NCI-H1105 treated with DMSO at 0.1 percent for 48 hours (cell line): ENCODE measurements at regions not wholly inside any gene's neighbourhood (a gene's known extent, or its start where the extent isn't known, plus 50 kb on each side); places are given as distances from the start of the nearest gene placed in this dataset.
A peak's percentile ranks its signal among the peaks of the same experiment; 100 is the strongest.

Experiments
- DNase-seq: peaks from one replicate; lab custom pipeline; 2025; lab: John Stamatoyannopoulos, UW

DNA sequence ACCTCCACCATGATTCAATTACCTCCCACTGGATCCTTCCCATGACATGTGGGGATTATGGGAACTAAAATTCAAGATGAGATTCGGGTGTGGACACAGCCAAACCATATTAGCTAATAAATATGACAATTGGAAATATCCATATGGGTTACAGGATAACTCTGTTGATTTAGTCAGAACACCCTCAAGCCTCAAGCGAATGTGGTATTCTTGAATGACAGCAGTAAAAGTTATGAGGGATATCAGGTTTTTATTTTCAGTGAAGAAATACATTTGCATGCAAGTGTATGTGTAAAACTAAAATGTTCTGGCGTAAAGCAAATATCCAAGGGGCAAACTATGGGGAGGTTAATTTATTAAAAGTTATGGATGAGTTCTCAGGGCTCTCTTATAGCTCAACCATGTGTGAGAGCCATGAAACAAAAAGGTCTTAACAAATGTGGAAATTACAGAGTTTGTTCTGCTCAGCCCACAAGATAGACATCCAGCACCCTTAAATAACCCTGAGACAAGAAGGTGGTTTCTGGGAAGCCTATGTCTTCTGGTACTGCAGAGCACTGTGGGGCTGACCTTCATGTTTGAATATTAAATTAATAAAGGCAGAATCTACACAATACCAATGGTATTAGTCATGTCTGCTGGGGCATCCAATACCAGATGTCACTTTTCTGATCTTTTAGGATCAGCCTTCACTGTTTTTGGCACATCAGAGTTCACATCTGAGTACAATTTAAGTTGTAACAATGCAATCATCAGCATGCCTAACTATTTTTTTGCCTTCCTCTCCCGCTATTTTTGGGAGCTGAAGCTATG is 370.5 kb upstream of the RSPO3 start:
- no peak for DNase-seq

DNA sequence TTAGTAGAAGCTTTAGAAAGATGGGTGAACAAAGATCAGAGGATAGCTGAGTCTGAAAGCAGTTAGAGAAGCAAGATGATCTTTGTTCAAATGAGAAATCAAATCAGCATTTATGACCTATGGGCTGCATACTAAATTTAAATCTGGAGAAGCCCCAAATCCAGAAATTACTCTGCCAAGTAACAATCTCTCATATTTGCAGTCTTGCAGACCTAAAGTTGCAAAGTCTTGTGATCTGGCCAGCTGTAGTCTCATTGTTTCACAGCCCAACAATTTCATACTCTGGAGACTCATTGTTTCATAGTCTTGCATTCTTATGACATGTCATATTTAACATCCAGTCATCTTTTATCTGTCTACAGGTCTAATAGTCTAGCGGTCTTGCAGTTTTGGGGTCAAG is 364.9 kb upstream of the RSPO3 start:
- DNase-seq: no peak

DNA sequence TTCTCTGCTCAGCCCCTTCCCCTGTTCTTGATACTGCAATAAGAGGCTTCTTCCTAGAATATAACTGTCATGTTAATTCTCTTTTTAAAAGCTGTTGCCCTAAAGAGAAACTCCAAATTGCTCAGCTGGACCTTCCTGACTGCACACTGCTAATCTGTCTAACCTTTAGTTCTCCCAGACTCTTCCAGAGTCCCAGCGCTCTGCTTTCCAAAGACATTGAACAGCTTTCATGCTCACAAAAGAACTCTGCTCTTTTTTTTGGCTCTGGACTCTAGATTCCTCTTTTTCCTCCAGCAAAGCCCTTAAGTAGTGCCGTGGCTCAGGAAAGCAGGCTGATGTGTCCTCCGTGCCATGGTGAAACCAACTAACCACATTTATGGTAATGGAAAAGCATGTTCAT is 356.6 kb upstream of the RSPO3 start:
- no peak for DNase-seq

DNA sequence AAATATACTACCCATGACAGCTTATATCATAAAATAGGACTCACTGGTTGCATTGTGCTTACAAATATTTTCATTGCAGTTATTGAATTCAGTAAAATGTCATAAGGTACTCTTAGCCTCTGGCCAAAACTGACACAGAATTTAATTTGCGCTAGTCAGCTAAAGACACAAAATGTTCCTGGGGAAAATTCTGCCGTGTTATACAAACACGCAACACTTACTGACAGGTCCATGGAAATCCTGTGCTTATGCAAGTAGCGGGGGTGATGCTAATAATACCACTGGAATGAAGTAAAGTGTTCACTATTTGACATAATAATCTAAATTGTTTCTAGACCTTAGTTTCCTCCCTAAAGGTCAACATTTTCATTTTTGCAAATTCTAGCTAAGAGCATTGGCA is 354.4 kb upstream of the RSPO3 start:
- DNase-seq: no peak

DNA sequence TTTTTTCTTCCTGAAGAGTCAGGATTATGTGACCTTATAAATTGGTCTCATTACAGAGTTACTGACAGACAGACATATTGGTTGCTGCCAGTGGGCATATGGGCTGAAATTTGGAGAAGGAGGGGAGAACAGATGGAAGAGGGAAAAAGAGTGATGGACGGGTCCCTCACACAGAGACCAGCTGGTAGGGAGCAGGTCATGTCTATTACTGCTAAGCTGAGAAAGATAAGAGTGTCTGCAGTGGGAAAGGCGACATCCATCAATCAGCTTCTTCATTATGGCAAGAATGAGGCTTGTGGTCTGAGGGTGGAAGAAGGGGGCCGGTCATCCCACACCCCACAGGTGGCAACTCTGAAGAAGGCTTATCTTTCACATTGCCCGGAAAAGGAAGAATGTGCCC is 353.8 kb upstream of the RSPO3 start:
- DNase-seq: no peak

DNA sequence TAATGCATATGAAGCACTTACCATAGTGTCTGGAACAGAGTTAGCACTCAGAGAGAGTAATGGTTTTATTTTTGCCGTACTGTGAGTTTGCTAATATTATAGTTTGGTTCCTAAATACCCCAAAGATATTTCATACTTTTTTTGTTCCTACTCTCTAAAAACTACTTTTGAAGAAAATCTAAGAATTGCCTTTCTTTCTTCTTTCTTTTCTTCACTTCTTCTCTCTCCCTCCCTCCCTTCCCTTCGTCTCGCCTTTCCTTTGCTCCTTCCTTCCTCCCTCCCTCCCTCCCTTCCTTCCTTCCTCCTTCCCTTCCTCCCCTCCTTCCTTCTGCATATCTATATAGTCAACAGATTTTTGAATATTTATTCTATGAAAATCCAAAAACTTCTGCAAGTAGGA is 351.7 kb upstream of the RSPO3 start:
- no peak for DNase-seq

DNA sequence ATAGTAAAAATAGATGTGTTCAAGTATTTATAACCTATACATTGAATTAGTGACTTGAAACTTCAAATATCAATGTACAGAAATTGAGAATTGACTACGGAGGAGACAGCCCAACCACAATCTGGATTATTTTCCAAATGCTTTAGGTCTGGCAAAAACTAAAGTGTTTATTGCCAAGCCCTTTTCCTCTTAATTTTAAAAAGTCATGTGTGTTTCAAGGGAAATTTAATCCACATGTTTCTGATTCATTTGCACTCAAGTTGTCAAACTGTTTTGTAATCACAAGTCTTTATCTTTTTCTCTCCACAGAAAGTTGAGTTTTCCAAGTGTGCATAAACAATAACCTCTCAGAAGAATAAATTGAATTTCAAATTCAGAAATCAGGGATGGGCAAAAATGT is 350.8 kb upstream of the RSPO3 start:
- DNase-seq: no peak

DNA sequence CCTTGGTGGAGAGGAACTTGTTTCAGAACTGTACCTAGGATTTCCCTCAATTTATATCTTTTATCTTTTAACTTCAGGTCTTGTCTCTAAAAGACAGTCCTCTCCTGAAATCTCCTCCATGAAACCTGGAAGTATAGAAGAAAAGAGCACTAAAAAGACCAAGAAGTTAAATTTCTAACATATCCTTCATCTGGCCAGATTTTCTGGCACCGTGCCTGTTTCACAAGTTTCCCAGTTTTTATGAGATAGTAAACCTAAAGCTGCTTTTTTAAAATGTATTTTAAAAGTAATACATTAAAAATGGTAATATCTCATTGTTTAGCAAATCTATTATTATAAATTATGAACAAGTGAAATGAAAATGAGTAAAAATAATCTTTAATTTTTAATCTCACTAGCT is 348.3 kb upstream of the RSPO3 start:
- DNase-seq: no peak

DNA sequence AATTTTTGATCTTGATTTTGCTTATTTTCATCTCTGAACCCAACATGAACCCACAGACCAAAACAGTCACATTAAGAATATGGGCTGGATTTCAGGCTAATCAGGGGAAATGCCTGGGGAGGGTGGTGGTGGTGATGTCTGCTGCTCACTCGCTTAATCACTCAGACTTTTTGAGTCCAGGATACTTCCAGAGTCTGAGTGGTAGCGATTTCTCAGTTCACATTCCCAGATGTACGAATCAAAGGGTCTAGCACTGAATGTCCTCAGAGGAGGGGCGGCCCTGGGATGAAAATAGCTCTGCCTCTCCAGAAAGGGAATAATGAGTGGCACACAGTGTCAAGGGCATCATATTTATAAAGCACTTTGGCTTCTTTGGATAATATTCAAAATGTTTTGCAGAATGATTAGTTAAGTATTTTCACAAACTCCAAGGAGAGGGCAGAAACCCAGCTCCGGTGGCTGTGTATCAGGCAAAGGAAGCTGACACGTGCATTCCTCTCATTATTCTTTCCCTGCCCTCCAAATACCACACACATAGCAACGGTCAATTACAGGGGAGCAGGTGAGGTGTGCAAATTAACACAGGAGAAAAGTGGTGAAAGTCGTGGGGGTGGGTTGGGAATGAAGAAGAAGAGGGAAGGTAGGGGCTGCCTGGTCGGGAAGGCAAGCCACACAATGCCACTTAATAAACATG is 345.2 kb upstream of the RSPO3 start:
- no peak for DNase-seq

DNA sequence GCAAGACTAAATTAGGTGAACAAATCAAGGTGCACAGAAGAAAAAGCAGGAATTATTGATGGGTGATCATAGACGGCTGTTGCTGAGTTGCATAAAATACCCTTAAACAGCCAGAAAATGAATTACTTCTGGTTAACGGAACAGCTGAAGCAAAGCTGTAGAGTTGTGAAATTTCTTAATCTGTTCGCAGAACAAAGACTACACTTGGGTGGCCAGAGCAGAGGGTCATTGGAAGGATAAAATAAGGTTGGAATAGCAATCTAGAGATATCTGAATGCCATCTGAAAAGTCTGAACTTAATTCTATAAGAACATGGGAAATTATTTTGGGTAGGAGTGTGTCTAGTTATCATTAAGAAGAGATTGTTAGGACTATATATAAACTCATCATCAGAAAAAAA is 339.1 kb upstream of the RSPO3 start:
- no peak for DNase-seq

DNA sequence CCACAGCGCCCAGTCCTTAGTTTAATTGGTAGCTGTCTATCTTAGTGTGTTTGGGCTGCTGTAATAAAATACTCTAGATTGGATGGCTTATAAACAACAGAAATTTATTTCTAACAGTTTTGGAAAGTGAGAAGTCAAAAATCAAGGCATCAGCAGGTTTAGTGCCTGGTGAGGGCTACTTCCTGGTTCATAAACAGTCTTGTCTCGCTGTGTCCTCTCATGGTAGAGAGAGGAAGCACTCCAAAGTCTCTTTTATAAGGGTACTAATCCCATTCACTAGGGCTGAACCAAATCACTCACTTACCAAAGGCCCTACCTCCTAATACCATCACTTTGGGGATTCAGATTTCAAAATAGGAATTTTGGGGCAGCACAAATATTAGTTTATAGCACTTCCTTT is 336.9 kb upstream of the RSPO3 start:
- DNase-seq: no peak

DNA sequence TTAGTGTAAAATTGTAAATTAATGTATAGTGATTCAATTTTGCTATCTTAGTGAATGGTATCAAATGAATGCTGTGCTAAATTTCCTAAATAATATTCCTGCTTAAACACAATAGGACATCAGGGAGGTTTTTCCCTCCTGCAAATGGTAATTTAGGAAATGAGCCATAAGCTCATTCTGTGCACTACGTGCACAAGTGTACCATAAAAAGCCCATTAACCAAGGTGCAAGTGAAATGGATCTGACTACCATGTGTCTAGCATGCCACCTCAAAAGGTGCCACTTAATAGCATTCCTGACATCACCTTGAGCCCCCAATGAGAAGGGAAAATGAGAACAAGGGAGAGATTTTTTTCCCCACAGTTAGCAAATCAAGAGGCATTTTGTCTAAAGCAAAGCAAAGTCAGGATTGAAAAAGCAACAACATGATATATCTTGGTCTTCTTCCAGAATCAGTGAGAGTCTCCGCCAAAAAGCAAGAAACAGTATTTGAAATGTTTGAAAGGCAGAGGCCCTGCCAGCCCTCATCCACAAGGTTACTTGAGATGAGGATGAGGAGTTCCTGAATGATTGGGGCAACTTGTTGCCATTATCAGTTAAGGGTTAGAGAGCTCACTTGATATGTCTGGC is 334.2 kb upstream of the RSPO3 start:
- DNase-seq: no peak

DNA sequence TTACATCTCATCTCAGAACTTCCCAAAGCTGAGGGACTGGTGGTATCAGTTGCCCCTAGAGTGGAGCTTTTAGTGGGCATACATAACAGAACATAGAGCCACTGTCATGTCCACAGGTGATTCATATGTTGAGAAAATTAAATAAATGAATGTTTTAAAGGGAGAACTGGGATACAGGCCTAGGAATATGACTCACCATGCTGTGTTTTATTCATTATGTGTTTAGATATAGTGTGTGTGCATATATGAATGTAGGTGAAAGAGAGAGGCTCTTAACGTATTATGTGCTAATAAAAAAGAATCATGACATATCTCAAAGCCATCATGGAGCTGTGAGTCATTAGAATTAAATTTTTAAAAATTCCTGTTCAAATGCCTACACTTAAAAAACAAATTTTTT is 332.2 kb upstream of the RSPO3 start:
- no peak for DNase-seq

DNA sequence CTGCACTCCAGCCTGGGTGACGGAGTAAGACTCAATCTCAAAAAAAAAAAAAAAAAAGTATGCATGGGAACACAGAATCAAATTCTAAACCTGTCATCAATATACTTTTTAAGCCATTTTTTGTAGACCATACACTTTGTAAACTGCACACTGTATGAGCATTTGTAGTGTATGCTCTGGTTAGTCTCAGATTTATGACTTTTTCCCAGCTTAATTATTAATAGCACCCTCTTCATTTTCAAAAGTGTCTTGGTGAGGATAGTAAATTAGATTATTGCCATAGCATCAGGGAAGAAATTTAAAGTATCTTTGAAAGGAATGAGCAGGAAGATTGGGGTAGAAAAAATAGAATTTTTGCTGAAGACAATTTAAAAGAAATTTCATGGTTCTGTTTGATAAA is 330.8 kb upstream of the RSPO3 start:
- DNase-seq: no peak

DNA sequence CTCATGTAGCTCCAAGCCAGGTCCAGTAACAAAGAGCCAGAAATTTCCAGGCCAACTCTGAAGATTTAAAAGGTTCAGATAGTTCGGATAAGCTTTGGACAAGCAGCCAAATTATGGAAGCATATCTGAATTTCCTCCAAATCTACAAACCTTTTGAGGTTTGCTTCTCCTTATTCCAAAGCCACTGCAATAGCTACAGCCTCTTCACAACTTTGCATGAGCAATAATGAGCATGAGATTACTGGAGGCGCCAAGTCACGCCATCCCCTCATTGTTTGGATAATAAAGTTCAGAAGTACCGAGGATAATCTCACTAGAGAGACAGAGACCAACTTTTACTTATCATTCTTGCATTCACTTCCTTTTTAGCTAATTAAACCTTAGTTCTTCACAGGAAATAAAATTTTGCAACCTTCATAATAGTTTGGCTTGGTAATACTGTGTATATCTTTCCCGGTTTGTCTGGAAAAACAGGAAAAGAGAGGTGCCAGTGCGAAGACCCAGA is 329.6 kb upstream of the RSPO3 start:
- DNase-seq: no peak

DNA sequence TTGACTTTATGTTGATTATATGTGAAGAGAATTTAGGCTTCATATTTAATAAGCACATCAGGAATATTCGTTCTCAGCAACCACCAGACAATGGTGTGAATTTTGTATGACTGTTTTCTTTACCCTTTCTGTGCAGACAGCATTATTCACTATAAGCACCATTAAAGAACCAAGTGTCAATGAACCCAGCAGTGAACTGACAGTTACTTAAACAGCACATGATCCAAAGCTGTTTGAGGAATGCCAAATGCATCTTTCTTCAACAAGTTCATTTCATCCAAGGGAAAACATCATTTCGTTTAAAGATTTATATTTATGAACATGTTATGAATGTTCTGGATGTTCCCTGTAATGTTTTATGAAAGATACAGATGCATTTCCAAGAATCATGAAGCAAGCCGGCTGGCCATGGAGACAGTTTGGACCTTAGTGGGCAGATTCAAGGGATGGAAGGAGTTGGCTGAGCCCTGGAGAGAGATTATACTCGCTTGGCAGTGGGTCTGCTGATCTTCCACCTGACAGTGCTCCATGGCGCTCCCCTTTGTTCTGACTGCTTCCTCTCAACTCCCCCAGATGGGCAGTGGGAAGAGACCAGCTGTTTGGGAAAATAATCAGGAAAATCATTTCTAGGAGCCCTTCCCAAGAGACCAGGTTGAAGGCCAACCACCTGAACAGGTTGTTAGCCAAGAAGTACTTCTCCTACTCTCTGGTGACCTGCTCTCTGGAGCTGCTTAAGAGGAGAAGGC is 326.0 kb upstream of the RSPO3 start:
- no peak for DNase-seq

DNA sequence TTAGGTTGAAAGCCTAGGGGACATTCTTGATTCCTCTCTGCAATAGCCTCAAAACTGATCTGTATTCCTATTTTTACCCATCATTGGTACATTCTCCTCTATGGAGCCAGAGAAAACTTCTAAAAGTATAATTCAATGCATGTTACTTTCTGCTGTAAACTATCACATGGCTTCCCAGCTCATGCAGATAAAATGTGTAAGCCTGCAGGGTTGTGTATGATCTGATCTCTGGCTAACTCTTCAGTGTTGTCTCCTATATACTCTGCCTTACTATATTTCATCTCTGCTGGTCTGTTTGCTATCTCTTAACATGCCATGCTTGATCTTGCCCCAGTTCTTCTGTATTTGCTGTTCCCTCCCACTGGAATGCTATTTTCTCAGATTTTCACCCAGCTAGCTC is 323.3 kb upstream of the RSPO3 start:
- DNase-seq: no peak

DNA sequence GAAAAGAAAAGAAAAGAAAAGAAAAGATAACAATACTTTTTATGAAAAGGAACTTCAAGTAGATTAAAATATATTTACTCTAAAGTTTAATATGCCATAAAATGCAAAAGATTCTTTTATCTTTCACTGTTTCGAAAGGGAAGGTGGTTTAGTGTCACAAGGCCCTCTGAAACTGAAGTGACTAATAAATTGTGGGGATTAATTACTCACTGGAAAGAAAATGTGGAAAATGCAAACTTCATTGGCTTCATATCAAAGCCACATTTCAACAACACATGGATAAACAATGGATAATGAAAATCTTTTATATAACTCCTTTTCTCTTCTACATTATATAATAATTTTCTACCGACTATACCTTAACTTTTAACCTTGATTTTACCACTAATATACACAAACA is 320.5 kb upstream of the RSPO3 start:
- no peak for DNase-seq

DNA sequence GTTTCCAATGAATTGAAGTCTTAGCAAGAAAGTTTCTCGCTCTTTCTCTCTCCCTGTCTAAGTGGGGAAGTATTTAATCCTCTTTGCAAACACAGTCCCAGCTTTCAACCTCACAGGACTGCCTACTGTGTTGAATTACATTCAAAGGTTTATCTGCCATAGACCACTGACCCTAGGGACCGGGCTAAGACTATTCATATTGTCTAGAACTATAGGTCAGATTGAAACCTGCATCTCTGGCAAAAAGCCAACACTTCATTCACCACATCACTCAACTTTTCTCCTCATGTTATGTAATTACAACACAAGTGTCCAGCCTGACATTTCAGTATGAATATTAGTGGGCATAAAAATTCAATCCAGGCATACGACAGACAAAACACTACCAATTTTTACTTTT is 314.7 kb upstream of the RSPO3 start:
- peak; percentile 27 for DNase-seq

DNA sequence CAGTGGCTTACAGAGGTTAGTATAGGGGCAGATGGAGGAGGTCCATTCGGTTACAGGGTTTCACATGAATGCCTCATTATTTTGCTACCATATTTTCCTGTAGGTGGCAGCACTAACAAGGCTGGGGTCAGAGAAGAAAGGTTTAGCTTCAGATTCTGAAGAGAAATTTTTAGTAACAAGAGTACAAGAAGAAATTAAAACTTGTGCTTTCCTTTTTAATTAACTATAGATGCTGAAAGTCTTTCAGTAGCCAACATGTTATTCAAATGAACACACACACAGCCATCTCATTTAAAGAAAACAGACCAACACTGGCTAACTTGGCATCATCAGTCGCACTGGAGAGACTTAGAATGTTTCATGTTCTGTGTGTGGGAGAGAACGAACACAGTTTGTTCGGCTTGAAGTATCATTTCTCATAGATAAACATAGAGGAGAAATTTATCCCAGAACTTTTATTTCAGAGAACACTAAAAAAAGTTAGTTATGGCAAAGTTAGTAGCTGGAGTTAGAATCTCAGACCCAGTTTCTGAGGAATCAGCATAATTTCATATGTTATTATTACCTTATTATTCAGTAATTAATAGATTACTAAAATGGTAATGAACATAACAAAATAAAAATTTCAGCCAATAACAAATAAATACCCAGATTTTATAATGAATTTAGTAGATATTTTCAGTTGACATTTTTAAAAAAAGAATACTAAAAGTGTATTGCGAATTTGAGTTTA is 314.0 kb upstream of the RSPO3 start:
- DNase-seq: peak; percentile 69

DNA sequence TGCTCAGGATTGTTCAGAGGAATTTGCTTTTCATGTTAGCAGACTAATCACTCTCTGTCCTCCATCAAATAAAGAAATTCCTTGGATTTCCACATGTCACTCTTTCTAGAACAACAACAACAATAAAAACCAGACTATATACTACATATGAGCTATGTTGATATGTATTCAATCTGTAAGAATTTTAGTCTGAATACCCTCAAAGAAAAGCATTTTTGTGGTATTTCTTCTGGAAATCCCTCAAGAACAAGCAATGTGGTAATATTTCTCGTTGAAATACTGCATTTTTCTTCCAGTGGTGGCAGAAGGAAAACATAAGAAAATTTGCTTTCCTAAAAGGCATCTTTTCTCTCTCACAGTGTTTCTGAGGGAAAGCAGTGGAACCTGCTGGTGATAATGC is 312.6 kb upstream of the RSPO3 start:
- no peak for DNase-seq

DNA sequence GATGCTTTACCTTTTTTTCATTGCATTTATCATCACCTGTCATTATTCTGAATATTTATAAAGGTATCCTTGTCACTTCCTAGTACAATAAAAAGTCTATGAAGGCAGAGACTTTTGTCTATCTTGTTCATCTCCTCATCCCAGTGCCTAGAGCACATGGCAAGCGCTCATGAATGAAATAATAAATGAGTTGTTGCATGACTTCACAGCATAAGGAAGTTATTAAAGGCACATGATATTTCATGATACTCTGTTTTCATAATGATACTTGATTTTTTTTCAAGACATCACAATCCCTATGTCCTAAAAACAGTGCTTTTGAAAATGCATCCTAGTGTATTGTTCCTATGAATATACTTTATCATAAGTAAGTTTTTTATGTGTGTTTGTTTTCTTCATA is 310.6 kb upstream of the RSPO3 start:
- DNase-seq: no peak
